Right lobe of liver (tissue), 4 donors: ENCODE measurements at regions not wholly inside any gene's neighbourhood (a gene's known extent, or its start where the extent isn't known, plus 50 kb on each side); places are given as distances from the start of the nearest gene placed in this dataset.

Experiments used
- CTCF ChIP-seq, 4 donors: fragments of 200-600 bp in 3 of 4; fragments of 450-650 bp in 1 of 4; IDR thresholded peaks; one replicate each; pipeline versions ENCODE4 v1.5.1 to v1.8.0; 2016 to 2022; ENCODE audit warnings: antibody characterized with exemption in 4 of 4, mild to moderate bottlenecking in 2 of 4
- POLR2A ChIP-seq: fragments of 450-650 bp; IDR thresholded peaks from one replicate; pipeline ENCODE4 v1.6.1; 2017; ENCODE audit warnings: antibody characterized with exemption, mild to moderate bottlenecking
- donor health status: DM: no; HTN: no; CAD: no.
- donor health status: DM: no; HTN: no; CAD: no.
- donor health status: DM: no; HTN: yes; CAD: no.

- TF ChIP-seq CTCF (IDR thresholded peaks at IDR 0.05) (no peak), POLR2A (no peak)
Observed at GRCh38 chr4:84312426-84313012, 186.6 kb downstream of the NKX6-1 start.
